HG03558 (cell line): ENCODE measurements at regions not wholly inside any gene's neighbourhood (a gene's known extent, or its start where the extent isn't known, plus 50 kb on each side); places are given as distances from the start of the nearest gene placed in this dataset.

Experiments used
- ATAC-seq: cut with Tn5 transposase; IDR thresholded peaks from one replicate; pipeline ENCODE4 v1.9.1; 2021; ENCODE audit warnings: moderate number of reproducible peaks; ENCODE audit not compliant: unreplicated experiment; ENCODE audit errors: extremely low read depth

- ATAC-seq: no peak
Observed at GRCh38 chr18:45218436-45218835, 396.8 kb upstream of the SLC14A2 start.

GRCh38 chr18:45221363-45221762 is 393.9 kb upstream of the SLC14A2 start:
- ATAC-seq: no peak

GRCh38 chr18:45222180-45222579 is 393.1 kb upstream of the SLC14A2 start:
- no peak for ATAC-seq

GRCh38 chr18:45227001-45227742 is 388.1 kb upstream of the SLC14A2 start:
- no peak for ATAC-seq

- no peak for ATAC-seq
Observed at GRCh38 chr18:45228796-45229388, 386.4 kb upstream of the SLC14A2 start.

- ATAC-seq: no peak
Observed at GRCh38 chr18:45231617-45232016, 383.7 kb upstream of the SLC14A2 start.

- ATAC-seq: no peak
Observed at GRCh38 chr18:45232061-45232460, 383.2 kb upstream of the SLC14A2 start.

GRCh38 chr18:45236676-45237075 is 378.6 kb upstream of the SLC14A2 start:
- ATAC-seq: no peak

- ATAC-seq: no peak
Observed at GRCh38 chr18:45237343-45238098, 377.8 kb upstream of the SLC14A2 start.

- no peak for ATAC-seq
Observed at GRCh38 chr18:45241271-45241670, 374.0 kb upstream of the SLC14A2 start.

GRCh38 chr18:45241982-45242565 is 373.2 kb upstream of the SLC14A2 start:
- no peak for ATAC-seq

GRCh38 chr18:45243340-45244110 is 371.8 kb upstream of the SLC14A2 start:
- ATAC-seq: no peak

GRCh38 chr18:45245091-45245511 is 370.2 kb upstream of the SLC14A2 start:
- no peak for ATAC-seq

GRCh38 chr18:45248240-45248903 is 366.9 kb upstream of the SLC14A2 start:
- no peak for ATAC-seq

GRCh38 chr18:45249246-45249661 is 366.0 kb upstream of the SLC14A2 start:
- ATAC-seq: no peak

- ATAC-seq: no peak
Observed at GRCh38 chr18:45250479-45250878, 364.8 kb upstream of the SLC14A2 start.

GRCh38 chr18:45251236-45251635 is 364.0 kb upstream of the SLC14A2 start:
- no peak for ATAC-seq

- ATAC-seq: no peak
Observed at GRCh38 chr18:45252474-45252873, 362.8 kb upstream of the SLC14A2 start.

GRCh38 chr18:45253056-45253565 is 362.2 kb upstream of the SLC14A2 start:
- no peak for ATAC-seq
